HG03442 (cell line): ENCODE measurements at regions not wholly inside any gene's neighbourhood (a gene's known extent, or its start where the extent isn't known, plus 50 kb on each side); places are given as distances from the start of the nearest gene placed in this dataset.
"Not testable (repeated sequence)": the region's sequence is repeated elsewhere in the genome, so short reads cannot be mapped to it uniquely, and the experiment has no call there.

Experiments
- ATAC-seq: cut with Tn5 transposase; IDR thresholded peaks from one replicate; pipeline ENCODE4 v1.9.1; 2021; ENCODE audit warnings: mild to moderate bottlenecking, moderate library complexity; ENCODE audit not compliant: unreplicated experiment

GRCh38 chr12:17361224-17361623, 728.8 kb downstream of the RERGL start:
- ATAC-seq = no peak

- ATAC-seq = no peak
Measured at GRCh38 chr12:17358835-17359234, 731.2 kb downstream of the RERGL start.

- ATAC-seq = no peak
Measured at GRCh38 chr12:17357396-17357795, 732.6 kb downstream of the RERGL start.

- no peak for ATAC-seq
Measured at GRCh38 chr12:17352164-17352563, 737.8 kb downstream of the RERGL start.

GRCh38 chr12:17348311-17348710, 741.7 kb downstream of the RERGL start:
- ATAC-seq = no peak

GRCh38 chr12:17344649-17345048, 738.7 kb upstream of the LMO3 start:
- ATAC-seq = no peak

- ATAC-seq = no peak
Measured at GRCh38 chr12:17342381-17342961, 736.5 kb upstream of the LMO3 start.

- ATAC-seq = no peak
Measured at GRCh38 chr12:17335487-17335886, 729.5 kb upstream of the LMO3 start.

- ATAC-seq = no peak
Measured at GRCh38 chr12:17334784-17335183, 728.8 kb upstream of the LMO3 start.

GRCh38 chr12:17333287-17333686, 727.3 kb upstream of the LMO3 start:
- no peak for ATAC-seq

- ATAC-seq = no peak
Measured at GRCh38 chr12:17326649-17327048, 720.7 kb upstream of the LMO3 start.

GRCh38 chr12:17322090-17322489, 716.1 kb upstream of the LMO3 start:
- no peak for ATAC-seq

GRCh38 chr12:17304503-17305347, 698.8 kb upstream of the LMO3 start:
- no peak for ATAC-seq

- ATAC-seq = no peak
Measured at GRCh38 chr12:17302001-17302400, 696.0 kb upstream of the LMO3 start.

- ATAC-seq = no peak
Measured at GRCh38 chr12:17301544-17301943, 695.6 kb upstream of the LMO3 start.

GRCh38 chr12:17296882-17297281, 690.9 kb upstream of the LMO3 start:
- no peak for ATAC-seq

- no peak for ATAC-seq
Measured at GRCh38 chr12:17286874-17287273, 680.9 kb upstream of the LMO3 start.

GRCh38 chr12:17284873-17285272, 678.9 kb upstream of the LMO3 start:
- ATAC-seq = no peak

- ATAC-seq = no peak
Measured at GRCh38 chr12:17283563-17283962, 677.6 kb upstream of the LMO3 start.

- not testable (repeated sequence) for ATAC-seq
Measured at GRCh38 chr12:17282169-17282568, 676.2 kb upstream of the LMO3 start.

GRCh38 chr12:17278946-17279345, 673.0 kb upstream of the LMO3 start:
- no peak for ATAC-seq

GRCh38 chr12:17276196-17276595, 670.2 kb upstream of the LMO3 start:
- no peak for ATAC-seq

- no peak for ATAC-seq
Measured at GRCh38 chr12:17266856-17267255, 660.9 kb upstream of the LMO3 start.
